GM12873 (cell line): ENCODE measurements at regions not wholly inside any gene's neighbourhood (a gene's known extent, or its start where the extent isn't known, plus 50 kb on each side); places are given as distances from the start of the nearest gene placed in this dataset.

Experiments used
- CTCF ChIP-seq: IDR thresholded peaks from 2 replicates; pipeline ENCODE4 v1.5.1; 2012; ENCODE audit warnings: low read depth, mild to moderate bottlenecking, moderate library complexity, low read length, control low read depth; ENCODE audit not compliant: insufficient read depth; ENCODE audit errors: missing control alignments

GRCh38 chr14:104264495-104265265, 126.3 kb downstream of the KIF26A start:
- no peak for TF ChIP-seq CTCF

- no peak for TF ChIP-seq CTCF
Measured at GRCh38 chr14:104265918-104266630, 127.7 kb downstream of the KIF26A start.

GRCh38 chr14:104266631-104267575, 128.5 kb downstream of the KIF26A start:
- no peak for TF ChIP-seq CTCF

- no peak for TF ChIP-seq CTCF
Measured at GRCh38 chr14:104267895-104268294, 129.5 kb downstream of the KIF26A start.

- TF ChIP-seq CTCF: no peak
Measured at GRCh38 chr14:104268295-104268694, 129.9 kb downstream of the KIF26A start.

- no peak for TF ChIP-seq CTCF
Measured at GRCh38 chr14:104268725-104269436, 130.5 kb downstream of the KIF26A start.
